Central memory CD8-positive, alpha-beta T cell (primary cell): ENCODE measurements at regions not wholly inside any gene's neighbourhood (a gene's known extent, or its start where the extent isn't known, plus 50 kb on each side); places are given as distances from the start of the nearest gene placed in this dataset.
"Not testable (repeated sequence)": the region's sequence is repeated elsewhere in the genome, so short reads cannot be mapped to it uniquely, and the experiment has no call there.

Source experiments
- ATAC-seq: fragments of 150-1000 bp; cut with Tn5 transposase; replicated peaks from 2 replicates; pipeline ENCODE4 v1.10.0; 2022; ENCODE audit warnings: mild to moderate bottlenecking, moderate FRiP score, moderate number of reproducible peaks; ENCODE audit not compliant: poor library complexity, severe bottlenecking; ENCODE audit errors: extremely low read depth
- DNase-seq, 2 donors: peaks; one replicate each; pipeline ENCODE4 v3.0.0; 2021; ENCODE audit warnings: low spot score in 2 of 2
- H3K27ac Mint-ChIP-seq: one replicate; pipeline ENCODE4 v1.8.0; 2022; ENCODE audit warnings: low read depth, mild to moderate bottlenecking, moderate library complexity, mixed read lengths
- H3K27me3 Mint-ChIP-seq: one replicate; pipeline ENCODE4 v1.8.0; 2022; ENCODE audit warnings: mixed read lengths
- H3K36me3 Mint-ChIP-seq: one replicate; pipeline ENCODE4 v1.8.0; 2022; ENCODE audit warnings: mild to moderate bottlenecking, moderate library complexity, mixed read lengths; ENCODE audit not compliant: insufficient read depth
- H3K4me1 Mint-ChIP-seq: one replicate; pipeline ENCODE4 v1.8.0; 2022; ENCODE audit warnings: mixed read lengths
- H3K4me3 Mint-ChIP-seq: one replicate; pipeline ENCODE4 v1.8.0; 2022; ENCODE audit warnings: mild to moderate bottlenecking, moderate library complexity, mixed read lengths
- H3K9me3 Mint-ChIP-seq: one replicate; pipeline ENCODE4 v1.8.0; 2022; ENCODE audit warnings: mixed read lengths

GRCh38 chr21:28699596-28700259 lies 292.9 kb downstream of the LTN1 start:
- peaks cover under 1% of the 10 kb centered on the region for H3K36me3 Mint-ChIP-seq
- H3K4me1 Mint-ChIP-seq, result peaks cover 26% of the 10 kb centered on the region
- H3K4me3 Mint-ChIP-seq, result no peak overlapping the region
- DNase-seq (no peak), ATAC-seq (no peak)
- no peaks in the 10 kb centered on the region for H3K27me3 Mint-ChIP-seq
- H3K9me3 Mint-ChIP-seq, result peaks cover 19% of the 10 kb centered on the region
- no peak overlapping the region for H3K27ac Mint-ChIP-seq

- Mint-ChIP-seq H3K27me3 (no peaks in the 10 kb centered on the region), H3K27ac (no peak overlapping the region), H3K4me1 (peaks cover 26% of the 10 kb centered on the region), H3K9me3 (peaks cover 19% of the 10 kb centered on the region), H3K4me3 (no peak overlapping the region), H3K36me3 (no peaks in the 10 kb centered on the region)
- DNase-seq (no peak), ATAC-seq (no peak)
Measured at GRCh38 chr21:28699186-28699585, 293.5 kb downstream of the LTN1 start.

- DNase-seq, result no peak
- Mint-ChIP-seq H3K9me3 (peaks cover 13% of the 10 kb centered on the region), H3K4me3 (no peak overlapping the region), H3K4me1 (peaks cover 21% of the 10 kb centered on the region), H3K36me3 (no peaks in the 10 kb centered on the region), H3K27ac (no peak overlapping the region), H3K27me3 (no peaks in the 10 kb centered on the region)
- ATAC-seq, result no peak
Measured at GRCh38 chr21:28696844-28697410, 295.8 kb downstream of the LTN1 start.

GRCh38 chr21:28693476-28693875 lies 299.2 kb downstream of the LTN1 start:
- ATAC-seq (no peak), DNase-seq (no peak)
- Mint-ChIP-seq H3K4me1 (peaks cover 15% of the 10 kb centered on the region), H3K27me3 (no peaks in the 10 kb centered on the region), H3K9me3 (peaks cover 19% of the 10 kb centered on the region), H3K36me3 (peaks cover 2% of the 10 kb centered on the region), H3K27ac (no peak overlapping the region), H3K4me3 (no peak overlapping the region)

- Mint-ChIP-seq H3K4me1 (peaks cover 21% of the 10 kb centered on the region), H3K27me3 (no peaks in the 10 kb centered on the region), H3K36me3 (peaks cover 2% of the 10 kb centered on the region), H3K9me3 (peaks cover 6% of the 10 kb centered on the region), H3K4me3 (no peak overlapping the region), H3K27ac (no peak overlapping the region)
- ATAC-seq (no peak), DNase-seq (no peak)
Measured at GRCh38 chr21:28690196-28690595, 302.5 kb downstream of the LTN1 start.

- Mint-ChIP-seq H3K4me1 (peaks cover 21% of the 10 kb centered on the region), H3K36me3 (peaks cover 2% of the 10 kb centered on the region), H3K4me3 (no peak overlapping the region), H3K9me3 (peaks cover 6% of the 10 kb centered on the region), H3K27ac (no peak overlapping the region), H3K27me3 (no peaks in the 10 kb centered on the region)
- DNase-seq, result no peak
- no peak for ATAC-seq
Measured at GRCh38 chr21:28688381-28688780, 304.3 kb downstream of the LTN1 start.

GRCh38 chr21:28687586-28687985 lies 305.1 kb downstream of the LTN1 start:
- H3K27me3 Mint-ChIP-seq, result no peaks in the 10 kb centered on the region

GRCh38 chr21:28683982-28684752 lies 308.5 kb downstream of the LTN1 start:
- ATAC-seq (no peak), DNase-seq (no peak)
- peaks cover 17% of the 10 kb centered on the region for H3K4me1 Mint-ChIP-seq
- H3K4me3 Mint-ChIP-seq, result no peak overlapping the region
- H3K27me3 Mint-ChIP-seq, result no peaks in the 10 kb centered on the region
- H3K9me3 Mint-ChIP-seq, result no peaks in the 10 kb centered on the region
- no peak overlapping the region for H3K27ac Mint-ChIP-seq
- peaks cover 1% of the 10 kb centered on the region for H3K36me3 Mint-ChIP-seq

More at GRCh38 chr21:28687586-28687985, 305.1 kb downstream of the LTN1 start:
- no peak overlapping the region for H3K4me3 Mint-ChIP-seq
- no peak for ATAC-seq
- peaks cover 2% of the 10 kb centered on the region for H3K36me3 Mint-ChIP-seq
- H3K4me1 Mint-ChIP-seq, result peaks cover 21% of the 10 kb centered on the region
- H3K9me3 Mint-ChIP-seq, result peaks cover 6% of the 10 kb centered on the region
- no peak overlapping the region for H3K27ac Mint-ChIP-seq
- DNase-seq, result no peak

GRCh38 chr21:28682884-28683283 lies 309.8 kb downstream of the LTN1 start:
- H3K9me3 Mint-ChIP-seq, H3K36me3 Mint-ChIP-seq, H3K27me3 Mint-ChIP-seq, DNase-seq, H3K4me3 Mint-ChIP-seq, ATAC-seq, H3K27ac Mint-ChIP-seq: not testable (repeated sequence)
- peaks cover 29% of the 10 kb centered on the region for H3K4me1 Mint-ChIP-seq

GRCh38 chr21:28677096-28677495 lies 315.6 kb downstream of the LTN1 start:
- ATAC-seq, result not testable (repeated sequence)

GRCh38 chr21:28675331-28676041 lies 317.2 kb downstream of the LTN1 start:
- Mint-ChIP-seq H3K9me3 (no peaks in the 10 kb centered on the region), H3K36me3 (peaks cover 3% of the 10 kb centered on the region)
- no peak for ATAC-seq

More at GRCh38 chr21:28677096-28677495, 315.6 kb downstream of the LTN1 start:
- H3K27me3 Mint-ChIP-seq, DNase-seq, H3K36me3 Mint-ChIP-seq, H3K27ac Mint-ChIP-seq, H3K4me3 Mint-ChIP-seq, H3K9me3 Mint-ChIP-seq: not testable (repeated sequence)
- H3K4me1 Mint-ChIP-seq, result peaks cover 25% of the 10 kb centered on the region

GRCh38 chr21:28674763-28675162 lies 317.9 kb downstream of the LTN1 start:
- Mint-ChIP-seq H3K27me3 (no peaks in the 10 kb centered on the region), H3K36me3 (peaks cover 2% of the 10 kb centered on the region), H3K9me3 (no peaks in the 10 kb centered on the region), H3K4me1 (peaks cover 28% of the 10 kb centered on the region), H3K4me3 (no peak overlapping the region), H3K27ac (no peak overlapping the region)
- ATAC-seq (no peak), DNase-seq (no peak)

More at GRCh38 chr21:28675331-28676041, 317.2 kb downstream of the LTN1 start:
- Mint-ChIP-seq H3K27ac (no peak overlapping the region), H3K27me3 (no peaks in the 10 kb centered on the region), H3K4me1 (peaks cover 31% of the 10 kb centered on the region), H3K4me3 (no peak overlapping the region)
- DNase-seq, result no peak
